ENCODE measurements at regions not wholly inside any gene's neighbourhood (a gene's known extent, or its start where the extent isn't known, plus 50 kb on each side); places are given as distances from the start of the nearest gene placed in this dataset.

- H3K4me3 Mint-ChIP-seq, result no peak overlapping the region
- peak; percentile 37 for DNase-seq (ENCODE audit: extremely low spot score, unreplicated experiment)
- no peak overlapping the region for H3K27ac Mint-ChIP-seq
- peaks cover 7% of the 10 kb centered on the region for H3K4me1 Mint-ChIP-seq (ENCODE audit: unreplicated experiment)
- H3K27me3 Mint-ChIP-seq, result peaks cover 18% of the 10 kb centered on the region
- TF ChIP-seq CTCF (conservative IDR thresholded peaks at IDR 0.05), result no peak
- peaks cover 4% of the 10 kb centered on the region for H3K36me3 Mint-ChIP-seq
- peaks cover 5% of the 10 kb centered on the region for H3K9me3 Mint-ChIP-seq
Measured at GRCh38 chr6:108763931-108764579, 84.2 kb upstream of the ARMC2 start.

- no peak overlapping the region for H3K27ac Mint-ChIP-seq
- no peak for TF ChIP-seq CTCF (conservative IDR thresholded peaks at IDR 0.05)
Measured at GRCh38 chr6:108764580-108764950, 83.7 kb upstream of the ARMC2 start.

GRCh38 chr6:108765495-108765894 lies 82.7 kb upstream of the ARMC2 start:
- no peak overlapping the region for H3K4me3 Mint-ChIP-seq
- peaks cover 4% of the 10 kb centered on the region for H3K36me3 Mint-ChIP-seq
- peaks cover 4% of the 10 kb centered on the region for H3K4me1 Mint-ChIP-seq (ENCODE audit: unreplicated experiment)
- H3K27ac Mint-ChIP-seq, result no peak overlapping the region
- TF ChIP-seq CTCF (conservative IDR thresholded peaks at IDR 0.05), result no peak
- DNase-seq (ENCODE audit: extremely low spot score, unreplicated experiment), result peak; percentile 16
- H3K9me3 Mint-ChIP-seq, result peaks cover 9% of the 10 kb centered on the region
- H3K27me3 Mint-ChIP-seq, result peaks cover 18% of the 10 kb centered on the region

More at GRCh38 chr6:108764580-108764950, 83.7 kb upstream of the ARMC2 start:
- H3K4me3 Mint-ChIP-seq, result no peak overlapping the region
- peaks cover 5% of the 10 kb centered on the region for H3K9me3 Mint-ChIP-seq
- peaks cover 4% of the 10 kb centered on the region for H3K36me3 Mint-ChIP-seq
- peaks cover 7% of the 10 kb centered on the region for H3K4me1 Mint-ChIP-seq (ENCODE audit: unreplicated experiment)
- no peak for DNase-seq (ENCODE audit: extremely low spot score, unreplicated experiment)
- H3K27me3 Mint-ChIP-seq, result peaks cover 18% of the 10 kb centered on the region

GRCh38 chr6:108766419-108766818 lies 81.8 kb upstream of the ARMC2 start:
- no peak overlapping the region for H3K4me3 Mint-ChIP-seq
- peaks cover 18% of the 10 kb centered on the region for H3K27me3 Mint-ChIP-seq
- H3K36me3 Mint-ChIP-seq, result peaks cover 4% of the 10 kb centered on the region
- no peak for DNase-seq (ENCODE audit: extremely low spot score, unreplicated experiment)
- peaks cover 10% of the 10 kb centered on the region for H3K9me3 Mint-ChIP-seq
- no peaks in the 10 kb centered on the region for H3K4me1 Mint-ChIP-seq (ENCODE audit: unreplicated experiment)
- TF ChIP-seq CTCF (conservative IDR thresholded peaks at IDR 0.05), result no peak
- no peak overlapping the region for H3K27ac Mint-ChIP-seq

- H3K27ac Mint-ChIP-seq, result no peak overlapping the region
- peaks cover 10% of the 10 kb centered on the region for H3K9me3 Mint-ChIP-seq
- no peaks in the 10 kb centered on the region for H3K4me1 Mint-ChIP-seq (ENCODE audit: unreplicated experiment)
- peaks cover 4% of the 10 kb centered on the region for H3K36me3 Mint-ChIP-seq
- peak; percentile 43 for DNase-seq (ENCODE audit: extremely low spot score, unreplicated experiment)
- H3K4me3 Mint-ChIP-seq, result no peak overlapping the region
- no peak for TF ChIP-seq CTCF (conservative IDR thresholded peaks at IDR 0.05)
- peaks cover 15% of the 10 kb centered on the region for H3K27me3 Mint-ChIP-seq
Measured at GRCh38 chr6:108766886-108767285, 81.3 kb upstream of the ARMC2 start.

Data from type B pancreatic cell (in vitro differentiated cells).